HG02588 (cell line): ENCODE measurements at regions not wholly inside any gene's neighbourhood (a gene's known extent, or its start where the extent isn't known, plus 50 kb on each side); places are given as distances from the start of the nearest gene placed in this dataset.

ENCODE experiments used
- ATAC-seq: cut with Tn5 transposase; IDR thresholded peaks from one replicate; pipeline ENCODE4 v1.9.1; 2021; ENCODE audit warnings: mild to moderate bottlenecking, moderate library complexity; ENCODE audit not compliant: unreplicated experiment

- no peak for ATAC-seq
Measured at GRCh38 chr6:104434519-104434918, 425.2 kb downstream of the HACE1 start.

DNA sequence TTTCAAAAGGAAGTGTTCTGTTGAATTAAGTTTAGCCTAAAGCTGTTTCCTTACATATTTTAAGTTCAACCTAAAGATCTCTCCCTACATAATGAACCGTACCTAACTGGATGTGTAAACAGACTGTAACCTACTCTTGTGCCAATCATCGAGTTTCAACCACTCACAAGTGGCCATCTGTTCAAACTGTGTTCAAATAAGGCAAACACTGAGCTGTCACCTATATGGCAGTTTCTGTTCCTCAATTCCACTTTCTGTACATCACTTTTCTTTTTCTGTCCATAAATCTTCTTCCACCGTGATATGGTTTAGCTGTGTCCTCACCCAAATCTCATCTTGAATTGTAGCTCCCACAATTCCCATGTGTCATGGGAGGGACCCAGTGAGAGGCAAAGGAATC lies 428.6 kb downstream of the HACE1 start:
- ATAC-seq, result no peak

GRCh38 chr6:104428184-104428583 lies 431.5 kb downstream of the HACE1 start:
- no peak for ATAC-seq

GRCh38 chr6:104423691-104424090 lies 436.0 kb downstream of the HACE1 start:
- no peak for ATAC-seq

GRCh38 chr6:104421650-104422049 lies 438.1 kb downstream of the HACE1 start:
- no peak for ATAC-seq

DNA sequence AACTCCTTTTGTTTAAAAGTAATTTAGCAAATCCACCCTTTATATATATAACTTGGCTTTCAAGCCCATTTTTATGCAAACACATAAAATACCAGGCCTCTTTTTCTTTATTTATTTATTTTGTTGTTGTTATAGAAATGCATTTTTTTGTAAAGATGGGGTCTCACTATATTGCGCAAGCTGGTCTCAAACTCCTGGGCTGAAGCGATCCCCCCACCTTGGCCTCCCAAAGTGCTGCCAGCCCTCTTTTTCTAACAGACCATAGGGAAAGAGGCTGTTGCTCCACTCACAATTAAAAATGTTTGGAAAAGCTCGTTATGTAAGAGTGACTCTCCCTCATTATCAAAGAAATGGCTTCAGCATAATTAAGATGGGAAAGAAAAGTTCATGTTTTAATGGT lies 440.9 kb downstream of the HACE1 start:
- no peak for ATAC-seq

- no peak for ATAC-seq
Measured at GRCh38 chr6:104418125-104418524, 441.6 kb downstream of the HACE1 start.

- ATAC-seq, result no peak
Measured at GRCh38 chr6:104414723-104415122, 445.0 kb downstream of the HACE1 start.

DNA sequence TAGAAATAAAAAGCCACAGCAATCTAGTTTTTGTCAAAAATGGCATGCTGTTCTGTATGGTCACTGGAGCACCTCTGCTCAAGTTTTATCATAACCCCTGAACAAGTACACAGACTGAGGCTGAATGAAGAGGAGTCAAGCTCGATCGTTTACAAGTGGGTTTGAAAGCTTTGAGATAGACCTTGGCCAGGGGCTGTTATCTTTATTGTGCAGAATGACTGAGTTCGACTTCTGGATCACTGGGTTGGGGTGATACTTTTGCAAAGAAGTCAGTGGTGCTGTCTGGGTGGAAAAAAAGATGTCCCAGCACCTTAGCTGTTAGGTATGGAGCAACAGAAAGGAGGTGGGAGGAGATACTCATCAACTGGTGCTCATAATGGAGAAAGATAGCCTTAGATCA lies 446.0 kb downstream of the HACE1 start:
- ATAC-seq, result no peak

- ATAC-seq, result no peak
Measured at GRCh38 chr6:104411302-104411701, 448.4 kb downstream of the HACE1 start.

DNA sequence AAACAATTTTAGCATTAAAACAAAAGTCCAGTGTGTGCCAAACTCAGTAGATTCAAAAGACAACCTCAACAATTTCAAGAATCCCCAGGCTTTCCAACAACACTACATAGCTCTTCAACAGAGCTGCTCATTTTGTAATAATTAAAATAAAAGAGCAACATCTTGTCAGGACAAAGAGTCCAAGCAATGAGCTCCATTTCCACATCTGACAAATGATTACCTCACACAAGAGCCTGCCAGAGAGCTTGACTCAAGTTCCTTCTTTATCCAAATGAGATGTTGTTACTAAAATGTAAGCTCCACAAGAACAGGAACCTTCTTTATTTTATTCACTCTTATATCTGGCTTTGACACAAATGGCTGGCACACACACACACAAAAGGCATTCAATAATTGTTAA lies 449.8 kb downstream of the HACE1 start:
- ATAC-seq, result no peak

DNA sequence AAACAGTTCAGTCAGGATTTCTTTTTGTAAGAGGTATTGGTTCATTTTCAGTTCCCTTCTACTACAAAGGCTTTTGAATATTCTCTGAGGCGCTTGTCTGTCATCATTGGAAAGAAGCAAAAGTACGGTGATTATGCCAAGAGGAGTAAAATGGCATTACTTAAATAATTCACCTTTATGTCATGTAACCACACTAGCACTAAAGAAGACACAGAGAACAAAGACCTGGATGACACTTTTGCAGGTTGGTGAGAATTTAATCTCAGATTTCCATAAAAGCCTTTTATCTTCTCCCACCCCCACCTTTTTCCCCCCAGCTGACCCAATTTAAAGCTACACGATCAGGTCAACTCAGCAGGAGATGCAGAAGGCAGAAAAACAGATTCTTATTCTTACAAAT lies 451.8 kb downstream of the HACE1 start:
- no peak for ATAC-seq

DNA sequence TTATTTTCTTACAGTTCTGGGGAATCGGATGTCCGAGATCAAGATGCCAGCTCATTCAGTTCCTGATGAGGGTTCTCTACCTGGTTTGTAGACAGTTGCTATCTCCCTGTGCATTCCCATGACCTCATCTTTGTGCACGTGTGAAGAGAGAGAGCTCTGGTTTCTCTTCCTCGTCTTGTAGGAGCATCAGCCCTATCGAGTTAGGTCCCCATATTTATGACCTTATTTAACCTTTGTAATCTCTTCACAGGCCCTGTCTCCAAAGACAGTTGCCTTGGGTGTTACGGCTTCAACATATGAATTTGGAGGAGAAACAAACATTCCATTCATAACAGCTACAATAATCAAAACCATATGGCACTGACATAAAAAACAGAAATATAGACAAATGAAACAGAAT lies 455.3 kb downstream of the HACE1 start:
- no peak for ATAC-seq

DNA sequence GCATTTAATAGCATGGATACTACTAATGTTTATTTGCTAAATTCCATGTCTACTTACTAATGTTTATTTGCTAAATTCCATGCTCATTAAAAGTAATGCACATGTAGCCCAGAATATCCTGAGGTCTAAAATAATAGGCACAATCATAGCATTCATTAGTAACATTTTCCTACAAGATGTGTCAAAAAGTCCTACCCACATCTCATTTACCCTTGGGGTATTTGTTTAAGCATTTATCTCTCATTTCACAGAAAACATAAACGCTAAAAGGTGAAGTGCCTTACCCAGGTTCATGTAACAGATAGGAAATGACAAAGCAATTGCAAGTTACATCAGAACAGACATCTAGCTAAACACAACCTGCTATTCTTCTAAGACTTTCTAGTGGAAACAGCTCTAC lies 457.1 kb downstream of the HACE1 start:
- ATAC-seq, result no peak

GRCh38 chr6:104401926-104402325 lies 457.8 kb downstream of the HACE1 start:
- ATAC-seq, result no peak

GRCh38 chr6:104400844-104401243 lies 458.9 kb downstream of the HACE1 start:
- no peak for ATAC-seq

GRCh38 chr6:104396077-104396476 lies 463.6 kb downstream of the HACE1 start:
- ATAC-seq, result no peak

DNA sequence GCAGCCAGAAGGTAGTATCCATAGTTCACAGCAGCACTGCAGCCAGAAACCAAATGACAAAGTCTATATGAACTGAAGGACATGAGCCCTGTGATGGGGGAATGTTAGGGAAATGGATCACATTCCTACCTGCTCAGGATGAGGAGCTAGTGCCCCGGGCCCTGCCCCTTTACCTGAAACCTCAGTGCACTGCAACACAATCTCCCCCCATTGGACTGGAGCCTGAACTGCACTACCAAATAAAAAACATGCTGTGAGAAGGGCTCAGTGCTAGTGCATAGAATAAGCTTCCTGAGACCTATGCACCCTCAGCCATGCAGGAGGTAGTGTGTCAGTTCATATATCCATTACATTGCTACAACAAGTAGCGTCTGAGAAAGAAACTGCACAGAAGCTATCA lies 477.8 kb downstream of the HACE1 start:
- no peak for ATAC-seq

- no peak for ATAC-seq
Measured at GRCh38 chr6:104365451-104366234, 494.1 kb downstream of the HACE1 start.

- ATAC-seq, result no peak
Measured at GRCh38 chr6:104357928-104358327, 501.8 kb downstream of the HACE1 start.

GRCh38 chr6:104356197-104356596 lies 503.5 kb downstream of the HACE1 start:
- no peak for ATAC-seq

DNA sequence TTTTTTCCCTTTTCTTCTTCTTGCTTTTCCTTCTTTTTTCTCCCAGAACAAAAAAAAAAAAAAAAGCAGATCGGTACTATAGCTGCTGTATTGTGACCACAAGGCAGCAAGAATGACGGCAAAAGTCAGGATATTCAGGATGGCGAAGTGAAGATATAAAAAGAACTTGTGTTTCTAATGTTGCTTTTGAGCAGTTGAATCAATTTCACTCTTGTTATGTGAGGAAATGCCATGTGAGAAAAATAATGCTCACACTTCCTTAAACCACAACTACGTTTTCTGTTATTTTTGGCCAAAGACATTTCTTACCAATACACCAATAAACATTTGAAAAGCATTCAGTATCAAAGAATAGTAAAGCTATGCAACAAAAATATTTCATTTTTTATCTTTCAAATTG lies 510.5 kb downstream of the HACE1 start:
- ATAC-seq, result no peak

DNA sequence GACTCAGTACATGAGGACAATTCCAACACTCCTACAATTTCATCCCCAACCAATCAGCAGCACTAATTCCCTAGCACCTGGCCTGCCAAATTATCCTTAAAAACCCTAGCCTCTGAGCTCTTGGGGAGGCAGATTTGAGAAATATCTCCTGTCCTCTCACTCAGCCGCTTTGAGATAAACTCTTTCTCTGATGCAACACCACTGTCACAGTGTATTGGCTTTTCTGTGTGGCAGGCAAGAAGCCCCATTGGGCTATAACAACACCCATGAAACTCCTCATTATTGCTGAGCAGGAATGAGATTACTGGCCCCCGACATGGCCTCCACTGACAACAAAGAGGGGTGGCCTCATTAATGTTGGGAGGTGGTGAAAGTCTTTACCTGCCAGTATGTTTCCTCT lies 515.5 kb downstream of the HACE1 start:
- no peak for ATAC-seq
